C4-2B (cell line): ENCODE measurements at regions not wholly inside any gene's neighbourhood (a gene's known extent, or its start where the extent isn't known, plus 50 kb on each side); places are given as distances from the start of the nearest gene placed in this dataset.

Source experiments
- CTCF ChIP-seq: fragments of 450-650 bp; conservative IDR thresholded peaks from 2 replicates; pipeline ENCODE4 v1.5.1; 2017; ENCODE audit warnings: mild to moderate bottlenecking
- ZFX ChIP-seq: fragments of 450-650 bp; IDR thresholded peaks from 2 replicates; pipeline ENCODE4 v1.6.1; 2017

GRCh38 chrX:69063486-69063885 is 101.8 kb downstream of the PJA1 start:
- TF ChIP-seq CTCF, result no peak
- no peak for TF ChIP-seq ZFX
